ENCODE measurements at regions not wholly inside any gene's neighbourhood (a gene's known extent, or its start where the extent isn't known, plus 50 kb on each side); places are given as distances from the start of the nearest gene placed in this dataset.

DNA sequence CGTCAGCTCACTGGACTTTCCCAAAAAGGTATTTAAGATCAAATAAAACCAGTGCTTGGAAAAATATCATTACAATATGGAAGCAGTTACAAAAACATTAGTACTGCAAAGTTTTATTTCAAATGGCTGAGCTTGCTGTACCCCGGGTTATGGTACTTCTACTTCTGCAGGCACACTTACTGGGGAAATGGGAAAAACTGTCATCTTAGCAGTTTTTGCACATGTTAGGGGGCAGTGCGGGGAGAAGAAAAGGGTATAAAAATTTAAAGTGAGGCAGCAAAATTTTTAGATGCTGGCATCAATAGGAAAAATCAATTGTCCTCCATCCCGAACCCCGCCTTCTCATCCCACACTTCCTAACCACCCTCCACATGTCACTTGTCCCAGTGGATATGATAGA lies 133.4 kb downstream of the ATG4C start:
- DNase-seq (ENCODE audit: low spot score), result no peak

- no peak for DNase-seq (ENCODE audit: low spot score)
Measured at GRCh38 chr1:62917805-62918204, 133.9 kb downstream of the ATG4C start.

DNA sequence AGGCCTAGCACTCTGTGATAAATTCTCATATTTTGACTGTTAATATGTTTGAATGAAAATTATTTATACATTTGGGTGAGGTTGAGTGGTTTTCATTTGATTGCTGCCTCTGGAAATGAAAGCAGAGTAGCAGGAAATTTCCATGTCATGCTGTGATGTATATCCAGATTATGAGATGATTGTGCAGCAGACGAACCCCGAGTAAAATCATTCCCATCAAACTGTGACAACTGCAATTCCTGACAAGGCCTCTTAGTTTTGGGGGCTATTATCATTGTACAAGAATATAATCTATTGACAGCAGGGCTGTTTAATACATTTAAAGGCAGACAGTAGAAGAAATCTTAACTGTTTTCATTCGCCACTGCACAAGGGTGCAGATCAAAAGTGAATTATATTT lies 134.8 kb downstream of the ATG4C start:
- no peak for DNase-seq (ENCODE audit: low spot score)

GRCh38 chr1:62922006-62922405 lies 138.1 kb downstream of the ATG4C start:
- DNase-seq (ENCODE audit: low spot score), result no peak

DNA sequence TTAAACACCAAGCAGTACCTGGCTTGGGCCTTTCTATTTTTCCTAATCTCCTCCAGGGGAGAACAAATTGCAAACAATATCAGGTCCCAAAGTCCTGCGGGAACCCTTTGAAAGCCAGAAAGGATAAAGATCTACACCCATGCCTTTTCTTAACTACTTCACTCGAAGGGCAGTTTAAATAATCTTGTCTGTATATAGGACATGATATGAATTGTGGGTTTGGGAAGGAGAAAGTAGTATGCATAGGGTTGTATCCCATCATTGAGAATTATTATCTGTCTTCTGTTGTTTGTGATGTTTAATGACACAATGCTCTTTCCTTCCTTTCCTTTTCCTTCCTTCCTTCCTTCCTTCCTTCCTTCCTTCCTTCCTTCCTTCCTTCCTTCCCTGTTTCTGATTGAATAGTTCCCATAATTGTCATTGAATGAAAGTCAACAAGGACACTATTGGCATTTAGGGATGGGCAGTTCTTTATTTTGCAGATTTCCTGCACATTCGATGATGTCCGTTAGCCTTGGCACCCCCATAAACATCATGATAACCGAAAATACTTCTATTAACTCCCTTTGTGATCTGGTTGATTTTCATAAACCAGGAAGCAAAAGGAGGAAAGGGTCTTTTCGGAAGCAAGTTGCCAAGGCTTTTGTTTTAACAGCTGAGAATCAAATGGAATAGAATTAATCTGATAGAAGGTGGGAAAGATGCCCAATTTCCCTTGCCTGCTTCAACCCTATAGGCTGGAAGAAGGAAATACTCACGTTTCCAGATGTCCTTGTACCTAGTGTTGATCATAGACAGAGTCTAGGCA lies 141.3 kb downstream of the ATG4C start:
- DNase-seq (ENCODE audit: low spot score), result no peak

DNA sequence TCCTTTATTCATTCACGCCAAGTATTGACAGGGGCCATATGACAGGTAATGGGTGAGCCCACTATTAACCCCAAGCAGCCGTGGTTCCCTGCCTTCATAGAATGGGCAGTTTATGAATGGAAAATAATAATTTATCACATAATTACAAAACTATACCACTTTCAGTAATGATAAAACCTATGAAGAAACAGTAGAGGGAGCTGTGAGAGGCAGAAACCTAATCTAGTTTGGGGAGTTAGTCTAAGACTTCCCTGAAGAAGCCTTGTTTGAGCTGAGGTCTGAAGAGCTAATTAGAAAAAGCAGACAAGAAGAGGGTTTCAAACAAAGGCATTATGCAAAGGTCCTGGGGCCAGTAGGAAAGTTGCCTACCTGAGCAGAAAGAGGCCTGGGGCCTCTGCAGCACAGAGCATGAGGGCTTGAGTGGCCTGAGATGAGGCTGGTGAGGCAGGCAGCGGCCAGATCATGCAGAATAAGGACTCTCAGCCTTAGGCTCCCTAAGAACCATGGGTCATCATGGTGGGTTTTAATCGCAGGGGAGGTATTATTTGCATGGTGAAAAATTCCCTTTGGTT lies 142.8 kb downstream of the ATG4C start:
- no peak for DNase-seq (ENCODE audit: low spot score)

DNA sequence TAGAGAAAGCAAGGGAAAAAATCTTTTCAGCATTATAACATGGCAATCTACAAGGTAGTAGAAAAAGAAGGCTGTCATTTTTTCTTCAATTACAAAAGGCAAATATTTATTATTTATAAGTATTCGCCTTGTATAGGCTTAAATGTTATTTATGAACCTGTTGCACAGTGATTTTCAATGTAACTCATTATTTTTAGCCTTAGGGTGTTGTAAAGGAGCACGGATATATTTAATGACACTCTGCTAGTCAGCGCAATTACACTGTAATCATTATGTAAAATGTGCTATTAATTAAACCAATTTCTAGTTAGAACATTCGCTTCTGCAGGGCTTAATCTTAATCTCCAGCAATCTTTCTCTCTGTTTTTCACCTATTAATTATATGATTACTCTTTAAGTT lies 145.0 kb downstream of the ATG4C start:
- no peak for DNase-seq (ENCODE audit: low spot score)

DNA sequence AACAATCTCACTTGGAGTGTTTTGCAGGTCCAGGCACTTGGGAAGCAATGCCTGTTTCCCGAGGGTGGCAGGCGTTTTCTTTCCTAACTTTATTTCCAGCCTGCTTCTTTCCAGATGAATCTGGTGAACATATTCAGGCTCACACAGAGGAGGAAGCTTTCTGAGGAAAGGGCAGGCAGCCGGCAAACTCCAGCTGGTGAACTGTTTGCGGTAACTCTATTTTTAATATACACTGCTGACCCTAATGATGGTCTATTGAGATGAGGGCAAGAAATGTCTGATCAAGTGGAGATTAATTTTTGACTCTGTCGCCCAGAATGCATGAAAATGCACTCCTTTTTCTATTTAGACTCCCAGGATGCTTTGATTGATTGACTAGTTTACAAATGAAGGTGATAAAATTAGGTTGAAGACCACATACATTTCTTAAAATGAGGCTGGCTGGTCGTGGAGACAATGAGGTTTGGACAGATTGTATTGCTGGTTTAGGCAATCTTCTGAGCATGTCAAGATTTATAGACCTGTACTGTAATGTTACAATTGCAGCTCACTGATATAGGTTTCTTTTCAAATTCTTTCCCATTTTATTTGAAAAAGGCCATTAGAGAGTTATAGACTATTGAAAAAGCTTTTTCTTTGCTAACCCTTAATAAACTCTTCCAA lies 153.8 kb downstream of the ATG4C start:
- no peak for DNase-seq (ENCODE audit: low spot score)

- DNase-seq (ENCODE audit: low spot score), result no peak
Measured at GRCh38 chr1:62941780-62942179, 157.8 kb downstream of the ATG4C start.

DNA sequence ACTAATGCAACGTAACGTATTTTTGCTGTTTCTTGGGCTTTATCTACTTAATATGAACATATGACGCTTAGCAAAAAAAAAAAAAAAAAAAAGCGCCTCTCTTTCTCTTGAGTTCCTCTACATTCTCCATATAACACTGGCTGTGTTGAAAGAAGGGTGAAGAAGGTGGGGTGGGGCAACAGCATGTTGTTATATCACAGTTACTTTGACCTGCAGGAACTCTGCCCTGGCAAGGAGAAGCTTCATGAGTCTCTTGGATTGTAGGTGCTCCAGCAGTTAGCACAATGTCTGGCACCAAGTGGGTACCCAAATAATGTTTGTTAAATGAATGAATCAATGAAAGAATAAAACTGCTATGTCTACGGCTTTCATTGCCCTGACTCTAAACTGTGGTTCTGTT lies 162.6 kb downstream of the ATG4C start:
- DNase-seq (ENCODE audit: low spot score), result no peak

DNA sequence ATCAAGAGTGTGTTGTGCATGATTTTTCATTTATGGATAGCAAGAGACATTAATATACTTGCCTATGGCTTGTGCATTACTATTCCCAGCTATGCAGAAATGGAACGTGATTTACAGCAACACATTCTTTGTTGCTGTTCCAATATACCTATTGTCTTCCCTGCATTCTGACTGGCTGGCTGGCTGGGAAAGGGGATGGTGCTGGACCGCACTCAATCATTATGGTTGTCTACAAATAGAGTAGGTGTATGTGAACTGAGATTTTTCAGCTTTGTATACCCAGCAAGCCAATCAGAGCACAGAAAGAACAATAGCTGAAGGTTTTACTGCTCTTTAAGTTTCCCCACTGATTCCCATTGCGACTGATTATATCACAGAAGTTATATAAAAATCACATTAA lies 167.5 kb downstream of the ATG4C start:
- DNase-seq (ENCODE audit: low spot score), result no peak

DNA sequence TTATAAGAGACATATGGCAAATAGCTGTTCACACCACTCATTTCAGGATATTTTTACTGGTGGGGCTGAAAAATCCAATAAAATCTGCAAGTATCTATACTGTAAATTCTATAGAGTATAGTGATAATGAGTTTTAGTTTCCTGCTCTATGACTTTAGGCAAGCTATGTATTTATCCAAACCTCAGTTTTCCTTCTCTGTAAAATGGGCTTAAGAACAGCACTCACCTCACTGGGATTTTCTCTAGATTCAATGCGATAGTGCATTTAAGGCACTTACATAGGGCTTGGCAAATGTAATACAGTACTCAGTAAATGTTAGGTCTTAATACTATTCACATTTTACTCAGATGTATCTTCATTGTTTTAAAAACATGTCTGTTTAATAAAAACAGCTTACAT lies 168.7 kb downstream of the ATG4C start:
- no peak for DNase-seq (ENCODE audit: low spot score)

DNA sequence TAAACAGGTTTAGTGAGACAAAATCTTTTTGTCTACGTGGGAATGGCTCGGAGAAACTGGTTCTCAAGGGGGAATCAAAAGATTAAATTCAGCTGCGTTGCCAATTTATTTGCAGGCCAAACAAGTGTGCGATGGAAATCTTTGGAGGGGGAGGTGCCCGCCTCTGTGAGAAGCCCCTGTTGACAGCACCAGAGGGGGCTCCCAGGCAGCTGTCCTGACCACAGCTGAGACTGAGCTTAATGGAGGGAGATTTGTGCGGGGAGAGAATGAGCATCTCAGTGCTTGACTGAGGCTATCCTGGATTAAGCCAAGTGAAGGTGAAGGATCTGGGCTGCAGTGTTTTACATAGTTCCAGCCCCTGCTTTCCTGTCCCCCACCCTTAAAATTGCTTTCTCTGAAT lies 169.7 kb downstream of the ATG4C start:
- DNase-seq (ENCODE audit: low spot score), result no peak

DNA sequence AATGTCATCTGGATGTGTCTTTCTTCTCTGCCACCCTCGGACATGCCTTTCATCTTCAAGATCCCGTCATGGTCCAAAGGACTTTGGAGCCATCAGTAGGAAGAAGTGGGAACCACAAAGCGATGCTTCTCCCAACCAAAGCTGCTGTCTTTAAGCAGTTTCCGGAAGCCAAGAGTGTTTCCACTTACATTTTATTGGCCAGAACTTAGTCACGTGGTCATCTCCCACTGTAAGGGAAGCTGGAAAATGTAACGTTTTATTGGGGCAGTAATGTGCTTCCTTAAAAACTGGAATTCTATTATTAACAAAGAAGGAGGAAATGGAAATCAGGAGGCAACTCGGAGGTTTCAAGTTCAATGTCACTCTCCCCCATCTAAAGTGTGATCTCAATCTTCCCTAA lies 170.8 kb downstream of the ATG4C start:
- DNase-seq (ENCODE audit: low spot score), result no peak

- DNase-seq (ENCODE audit: low spot score), result no peak
Measured at GRCh38 chr1:62955666-62956065, 171.7 kb downstream of the ATG4C start.

DNA sequence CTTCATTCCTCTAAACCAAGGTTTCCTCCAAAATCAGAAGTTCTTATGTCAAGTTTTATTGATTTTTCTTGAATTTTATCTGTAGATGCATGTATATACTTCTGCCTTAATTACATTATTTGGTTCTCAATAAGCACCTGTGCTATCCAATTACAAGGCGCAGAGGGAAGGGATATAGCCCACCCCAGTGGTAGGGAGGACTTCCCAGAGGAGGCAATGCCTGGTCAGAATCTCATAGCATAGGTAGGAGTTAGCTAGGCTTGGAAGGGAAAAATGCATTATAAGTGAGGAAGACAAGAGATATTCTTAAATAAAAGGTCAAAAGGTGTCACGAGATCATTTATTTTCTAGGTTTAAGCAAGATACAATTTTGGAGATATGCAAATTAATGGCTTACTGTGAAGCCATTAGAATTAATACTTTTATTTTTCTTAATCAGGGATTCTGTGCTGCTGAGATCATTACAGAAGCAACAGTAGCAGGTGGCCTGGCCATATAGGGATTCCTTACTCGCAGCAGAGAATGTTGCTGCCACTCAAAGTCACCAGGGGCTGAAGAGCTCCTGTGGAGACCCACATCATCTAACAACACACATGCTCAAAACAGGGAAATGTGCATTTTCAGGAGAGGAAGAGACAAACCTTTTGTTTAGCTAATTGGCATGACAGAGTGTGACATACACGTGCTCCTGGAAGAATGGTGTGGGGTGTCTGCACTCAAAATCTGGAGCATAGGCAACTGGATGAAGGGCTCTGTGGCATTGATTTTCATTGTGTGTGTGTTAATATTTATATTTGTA lies 178.3 kb downstream of the ATG4C start:
- DNase-seq (ENCODE audit: low spot score), result no peak

DNA sequence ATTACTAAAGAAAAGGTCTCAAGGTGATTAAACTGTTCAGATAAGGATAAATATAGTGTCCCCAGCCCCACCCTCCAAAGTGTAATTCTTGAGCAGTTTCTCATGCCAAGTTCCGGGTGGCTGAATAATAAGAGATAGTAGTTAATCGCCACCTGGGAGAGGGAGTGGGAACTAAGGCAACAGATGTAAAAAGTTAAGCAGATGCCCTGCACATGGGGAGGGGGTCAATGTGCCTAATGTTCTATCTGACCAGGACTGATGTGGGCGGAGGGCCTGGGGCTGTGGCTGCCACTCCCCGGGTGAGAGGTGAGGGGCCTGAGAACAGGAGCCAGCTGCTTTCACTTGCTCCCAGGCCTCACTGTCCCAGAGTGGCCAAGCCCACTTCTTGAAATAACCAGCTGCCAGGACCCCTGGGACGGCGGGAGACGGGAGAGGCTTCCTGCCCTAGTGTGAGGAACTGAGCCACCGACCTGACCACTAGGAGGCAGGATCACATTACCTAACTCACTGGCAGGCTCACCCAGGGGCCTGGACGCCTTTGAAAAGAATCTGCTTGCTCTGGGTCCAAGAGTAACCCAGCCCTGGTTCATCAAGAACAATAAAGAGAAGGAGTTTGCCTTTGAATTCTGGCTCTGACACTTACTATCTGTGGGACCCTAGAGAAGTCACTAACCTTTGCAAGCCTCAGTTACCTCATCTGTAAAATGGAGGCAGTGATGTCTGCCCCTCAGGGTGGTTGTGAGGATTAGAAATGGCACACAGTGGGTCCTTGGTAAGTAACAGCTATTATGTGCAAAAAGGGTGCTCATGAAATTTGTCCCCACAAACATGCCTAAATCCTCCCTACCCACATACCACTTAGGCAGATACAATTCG lies 179.2 kb downstream of the ATG4C start:
- DNase-seq (ENCODE audit: low spot score), result no peak

- DNase-seq (ENCODE audit: low spot score), result no peak
Measured at GRCh38 chr1:62964141-62964540, 180.2 kb downstream of the ATG4C start.

- no peak for DNase-seq (ENCODE audit: low spot score)
Measured at GRCh38 chr1:62967031-62967430, 183.1 kb downstream of the ATG4C start.

GRCh38 chr1:62977366-62977765 lies 193.4 kb downstream of the ATG4C start:
- no peak for DNase-seq (ENCODE audit: low spot score)

- no peak for DNase-seq (ENCODE audit: low spot score)
Measured at GRCh38 chr1:62978741-62979140, 194.8 kb downstream of the ATG4C start.

GRCh38 chr1:62981434-62981833 lies 197.5 kb downstream of the ATG4C start:
- DNase-seq (ENCODE audit: low spot score), result no peak

Measured in RKO (cell line).